ENCODE measurements at regions not wholly inside any gene's neighbourhood (a gene's known extent, or its start where the extent isn't known, plus 50 kb on each side); places are given as distances from the start of the nearest gene placed in this dataset.

DNA sequence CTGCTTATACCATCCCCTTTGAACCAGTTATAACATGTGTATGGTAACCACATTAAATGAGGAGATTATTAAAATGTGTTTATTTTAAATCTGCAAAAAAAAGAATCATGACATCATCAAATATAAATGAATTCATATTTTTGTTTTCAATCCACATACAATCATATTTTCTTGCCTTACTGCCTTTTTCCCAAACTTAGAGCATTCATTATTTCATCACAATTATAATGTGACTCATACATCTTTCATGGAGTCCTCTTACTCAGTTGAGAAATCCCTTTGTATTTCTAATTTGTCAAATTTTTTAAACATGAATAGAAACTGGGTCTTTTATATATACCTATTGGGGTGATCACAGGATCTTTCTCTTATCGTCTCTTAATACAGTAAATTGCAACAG is 909.6 kb downstream of the DSC3 start:
- no peaks in the 10 kb centered on the region for H3K27me3 ChIP-seq (ENCODE audit: control insufficient read depth, insufficient read depth, low read length)
- H4K20me1 ChIP-seq (ENCODE audit: control insufficient read depth, extremely low read depth, insufficient read depth, low read length), result no peaks in the 10 kb centered on the region
- no peaks in the 10 kb centered on the region for H3K79me2 ChIP-seq (ENCODE audit: control insufficient read depth, insufficient read depth, low read length)
- H3K9me3 ChIP-seq (ENCODE audit: control insufficient read depth, insufficient read depth, low read depth, low read length), result no peaks in the 10 kb centered on the region
- H3K4me2 ChIP-seq (ENCODE audit: extremely low read depth, insufficient read depth, low read length), result no peak overlapping the region
- no peak overlapping the region for H3K4me3 ChIP-seq (replicated peaks in 1 of 4; ENCODE audit: control extremely low read depth in 1 of 4, insufficient read depth in 1 of 4, low read depth in 3 of 4, low read length in 4 of 4)
- no peak overlapping the region for H3K9ac ChIP-seq (ENCODE audit: insufficient read depth, low read length)
- no peak overlapping the region for H3K27ac ChIP-seq (ENCODE audit: insufficient read depth, low read length)
- DNase-seq (ENCODE audit: low read depth in 2 of 2), result peak in 1 of 2 donors; percentile 4
- H3K4me1 ChIP-seq (ENCODE audit: control insufficient read depth, extremely low read depth, insufficient read depth, low read length), result no peaks in the 10 kb centered on the region
- H3K36me3 ChIP-seq (ENCODE audit: control insufficient read depth, insufficient read depth, low read length), result no peaks in the 10 kb centered on the region
- H2AFZ ChIP-seq (ENCODE audit: low read length), result no peak overlapping the region
- no peak for TF ChIP-seq EZH2 (IDR thresholded peaks at IDR 0.05; ENCODE audit: low read length, missing control alignments)
- TF ChIP-seq, protein P1, sequence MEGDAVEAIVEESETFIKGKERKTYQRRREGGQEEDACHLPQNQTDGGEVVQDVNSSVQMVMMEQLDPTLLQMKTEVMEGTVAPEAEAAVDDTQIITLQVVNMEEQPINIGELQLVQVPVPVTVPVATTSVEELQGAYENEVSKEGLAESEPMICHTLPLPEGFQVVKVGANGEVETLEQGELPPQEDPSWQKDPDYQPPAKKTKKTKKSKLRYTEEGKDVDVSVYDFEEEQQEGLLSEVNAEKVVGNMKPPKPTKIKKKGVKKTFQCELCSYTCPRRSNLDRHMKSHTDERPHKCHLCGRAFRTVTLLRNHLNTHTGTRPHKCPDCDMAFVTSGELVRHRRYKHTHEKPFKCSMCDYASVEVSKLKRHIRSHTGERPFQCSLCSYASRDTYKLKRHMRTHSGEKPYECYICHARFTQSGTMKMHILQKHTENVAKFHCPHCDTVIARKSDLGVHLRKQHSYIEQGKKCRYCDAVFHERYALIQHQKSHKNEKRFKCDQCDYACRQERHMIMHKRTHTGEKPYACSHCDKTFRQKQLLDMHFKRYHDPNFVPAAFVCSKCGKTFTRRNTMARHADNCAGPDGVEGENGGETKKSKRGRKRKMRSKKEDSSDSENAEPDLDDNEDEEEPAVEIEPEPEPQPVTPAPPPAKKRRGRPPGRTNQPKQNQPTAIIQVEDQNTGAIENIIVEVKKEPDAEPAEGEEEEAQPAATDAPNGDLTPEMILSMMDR (conservative IDR thresholded peaks at IDR 0.05 in 1 of 2, IDR thresholded peaks at IDR 0.05 in 1 of 2; ENCODE audit: low read depth in 1 of 2, low read length in 2 of 2), result no peak

DNA sequence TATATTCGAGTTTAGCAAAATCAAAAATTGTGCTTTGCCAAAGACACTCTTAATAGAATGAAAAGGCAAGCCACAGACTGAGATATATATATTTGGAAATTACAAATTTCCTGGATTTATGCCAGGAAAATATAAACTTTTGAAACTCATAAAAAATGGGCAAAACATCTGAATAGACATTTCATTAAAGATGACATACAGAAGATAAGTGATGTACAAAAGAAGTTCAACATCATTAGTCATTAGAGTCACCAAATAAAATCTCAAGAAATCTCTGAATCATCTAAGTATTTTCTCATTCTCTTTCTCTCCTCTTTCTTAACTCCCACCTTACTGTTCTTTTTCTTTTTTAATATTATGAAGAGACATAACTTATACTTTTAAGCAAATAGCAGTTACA is 921.1 kb downstream of the DSC3 start:
- Histone ChIP-seq H3K4me2 (ENCODE audit: extremely low read depth, insufficient read depth, low read length) (no peak overlapping the region), H3K27me3 (ENCODE audit: control insufficient read depth, insufficient read depth, low read length) (no peaks in the 10 kb centered on the region), H3K9me3 (ENCODE audit: control insufficient read depth, insufficient read depth, low read depth, low read length) (no peaks in the 10 kb centered on the region), H4K20me1 (ENCODE audit: control insufficient read depth, extremely low read depth, insufficient read depth, low read length) (no peaks in the 10 kb centered on the region), H2AFZ (ENCODE audit: low read length) (no peak overlapping the region), H3K27ac (ENCODE audit: insufficient read depth, low read length) (no peak overlapping the region), H3K36me3 (ENCODE audit: control insufficient read depth, insufficient read depth, low read length) (no peaks in the 10 kb centered on the region), H3K4me1 (ENCODE audit: control insufficient read depth, extremely low read depth, insufficient read depth, low read length) (no peaks in the 10 kb centered on the region), H3K79me2 (ENCODE audit: control insufficient read depth, insufficient read depth, low read length) (no peaks in the 10 kb centered on the region), H3K9ac (ENCODE audit: insufficient read depth, low read length) (no peak overlapping the region), H3K4me3 (replicated peaks in 1 of 4; ENCODE audit: control extremely low read depth in 1 of 4, insufficient read depth in 1 of 4, low read depth in 3 of 4, low read length in 4 of 4) (no peak overlapping the region)
- DNase-seq (ENCODE audit: low read depth in 2 of 2), result no peak
- TF ChIP-seq, protein P1 (conservative IDR thresholded peaks at IDR 0.05 in 1 of 2, IDR thresholded peaks at IDR 0.05 in 1 of 2; ENCODE audit: low read depth in 1 of 2, low read length in 2 of 2), result no peak

DNA sequence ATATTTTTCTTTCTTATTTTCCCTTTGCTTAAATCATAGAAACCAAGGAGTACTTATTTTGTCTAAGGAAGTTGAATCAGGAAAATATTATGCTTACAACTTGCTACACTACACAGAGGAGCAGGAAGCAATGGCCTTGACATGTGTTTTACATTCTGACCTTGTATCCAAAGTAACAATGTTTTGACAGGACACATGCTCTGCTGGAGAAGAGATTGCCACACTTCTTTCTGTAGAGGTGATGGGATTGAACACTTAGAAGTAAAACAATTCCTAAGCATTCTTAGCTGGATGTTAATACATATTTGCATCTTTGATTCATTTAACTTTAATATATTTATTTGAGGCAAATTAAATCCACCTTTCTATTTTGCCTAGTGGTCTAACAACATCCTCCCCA is 929.1 kb downstream of the DSC3 start:
- Histone ChIP-seq H3K4me1 (ENCODE audit: control insufficient read depth, extremely low read depth, insufficient read depth, low read length) (no peaks in the 10 kb centered on the region), H4K20me1 (ENCODE audit: control insufficient read depth, extremely low read depth, insufficient read depth, low read length) (no peaks in the 10 kb centered on the region), H3K4me3 (replicated peaks in 1 of 4; ENCODE audit: control extremely low read depth in 1 of 4, insufficient read depth in 1 of 4, low read depth in 3 of 4, low read length in 4 of 4) (no peak overlapping the region), H3K36me3 (ENCODE audit: control insufficient read depth, insufficient read depth, low read length) (no peaks in the 10 kb centered on the region), H3K9ac (ENCODE audit: insufficient read depth, low read length) (no peak overlapping the region), H3K27me3 (ENCODE audit: control insufficient read depth, insufficient read depth, low read length) (no peaks in the 10 kb centered on the region), H3K4me2 (ENCODE audit: extremely low read depth, insufficient read depth, low read length) (no peak overlapping the region), H3K27ac (ENCODE audit: insufficient read depth, low read length) (no peak overlapping the region), H3K9me3 (ENCODE audit: control insufficient read depth, insufficient read depth, low read depth, low read length) (no peaks in the 10 kb centered on the region), H2AFZ (ENCODE audit: low read length) (no peak overlapping the region), H3K79me2 (ENCODE audit: control insufficient read depth, insufficient read depth, low read length) (no peaks in the 10 kb centered on the region)
- TF ChIP-seq, protein P1 (conservative IDR thresholded peaks at IDR 0.05 in 1 of 2, IDR thresholded peaks at IDR 0.05 in 1 of 2; ENCODE audit: low read depth in 1 of 2, low read length in 2 of 2), result no peak
- TF ChIP-seq EZH2 (IDR thresholded peaks at IDR 0.05; ENCODE audit: low read length, missing control alignments), result no peak
- no peak for DNase-seq (ENCODE audit: low read depth in 2 of 2)

Data from fibroblast of lung (primary cell).